H9 (cell line): ENCODE measurements at regions not wholly inside any gene's neighbourhood (a gene's known extent, or its start where the extent isn't known, plus 50 kb on each side); places are given as distances from the start of the nearest gene placed in this dataset.

Experiments used
- DNase-seq: peaks from one replicate; pipeline ENCODE4 v3.0.0-alpha.2; 2017
- H2AFZ ChIP-seq: one replicate; pipeline ENCODE4 v1.6.1; 2013; ENCODE audit warnings: mild to moderate bottlenecking, low read length, control low read depth, moderate library complexity
- H2AK5ac ChIP-seq: 2 replicates; pipeline ENCODE4 v1.6.1; 2013; ENCODE audit warnings: low read length, control low read depth, mixed read lengths; ENCODE audit not compliant: insufficient read length
- H2BK120ac ChIP-seq: one replicate; pipeline ENCODE4 v1.6.1; 2013; ENCODE audit warnings: low read depth, mild to moderate bottlenecking, low read length, control low read depth, inconsistent platforms; ENCODE audit not compliant: poor library complexity, severe bottlenecking
- H2BK12ac ChIP-seq: 2 replicates; pipeline ENCODE4 v1.6.1; 2013; ENCODE audit warnings: low read length, control low read depth, mixed read lengths, low read depth; ENCODE audit not compliant: insufficient read length
- H2BK15ac ChIP-seq: 2 replicates; pipeline ENCODE4 v1.6.1; 2013; ENCODE audit warnings: low read depth, low read length, control low read depth
- H2BK20ac ChIP-seq: one replicate; pipeline ENCODE4 v1.6.1; 2013; ENCODE audit warnings: low read depth, mild to moderate bottlenecking, low read length, control low read depth, inconsistent platforms; ENCODE audit not compliant: poor library complexity, severe bottlenecking
- H2BK5ac ChIP-seq: 2 replicates; pipeline ENCODE4 v1.6.1; 2013; ENCODE audit warnings: low read length, control low read depth, mixed read lengths; ENCODE audit not compliant: insufficient read length
- H3K14ac ChIP-seq: 2 replicates; pipeline ENCODE4 v1.6.1; 2013; ENCODE audit warnings: low read length, control low read depth; ENCODE audit not compliant: insufficient read depth
- H3K18ac ChIP-seq: 2 replicates; pipeline ENCODE4 v1.6.1; 2013; ENCODE audit warnings: low read depth, mild to moderate bottlenecking, mixed read lengths, low read length, control low read depth; ENCODE audit not compliant: insufficient read length
- H3K23ac ChIP-seq: 2 replicates; pipeline ENCODE4 v1.6.1; 2013; ENCODE audit warnings: low read length, control low read depth, mixed read lengths, low read depth; ENCODE audit not compliant: insufficient read length
- H3K23me2 ChIP-seq: 2 replicates; pipeline ENCODE4 v1.6.1; 2013; ENCODE audit warnings: low read depth, mild to moderate bottlenecking, mixed read lengths, low read length, control low read depth; ENCODE audit not compliant: insufficient read length, poor library complexity, severe bottlenecking
- H3K27ac ChIP-seq: 2 replicates; pipeline ENCODE4 v1.5.1; 2013; ENCODE audit warnings: low read length, control low read depth, mixed read lengths, low read depth; ENCODE audit not compliant: insufficient read length
- H3K27me3 ChIP-seq: 2 replicates; pipeline ENCODE4 v1.6.1; 2013; ENCODE audit warnings: low read length, control low read depth, inconsistent platforms; ENCODE audit not compliant: insufficient read depth
- H3K4ac ChIP-seq: 2 replicates; pipeline ENCODE4 v1.6.1; 2013; ENCODE audit warnings: low read depth, mild to moderate bottlenecking, control low read depth, inconsistent platforms, low read length, moderate library complexity
- H3K4me1 ChIP-seq: 2 replicates; pipeline ENCODE4 v1.6.1; 2013; ENCODE audit warnings: low read length, control low read depth, inconsistent platforms; ENCODE audit not compliant: insufficient read depth
- H3K4me2 ChIP-seq: 2 replicates; pipeline ENCODE4 v1.6.1; 2013; ENCODE audit warnings: low read length, control low read depth, mixed read lengths; ENCODE audit not compliant: insufficient read length, insufficient read depth
- H3K56ac ChIP-seq: 2 replicates; pipeline ENCODE4 v1.6.1; 2013; ENCODE audit warnings: low read depth, mild to moderate bottlenecking, mixed read lengths, low read length, control low read depth; ENCODE audit not compliant: insufficient read length
- H3K79me1 ChIP-seq: 2 replicates; pipeline ENCODE4 v1.6.1; 2013; ENCODE audit warnings: low read depth, mild to moderate bottlenecking, moderate library complexity, low read length, control low read depth, inconsistent platforms; ENCODE audit not compliant: insufficient read depth, poor library complexity, severe bottlenecking
- H3K79me2 ChIP-seq: 2 replicates; pipeline ENCODE4 v1.6.1; 2013; ENCODE audit warnings: low read length, control low read depth, inconsistent platforms; ENCODE audit not compliant: insufficient read depth
- H3K9ac ChIP-seq: 2 replicates; pipeline ENCODE4 v1.6.1; 2013; ENCODE audit warnings: low read length, control low read depth, mixed read lengths; ENCODE audit not compliant: insufficient read length; ENCODE audit errors: extremely low read depth
- H3K9me3 ChIP-seq: one replicate; pipeline ENCODE4 v1.6.1; 2013; ENCODE audit warnings: low read depth, low read length, inconsistent platforms; ENCODE audit not compliant: control insufficient read depth
- H3T11ph ChIP-seq: one replicate; pipeline ENCODE4 v1.6.1; 2013; ENCODE audit warnings: mild to moderate bottlenecking, low read length, control low read depth, inconsistent platforms
- H4K20me1 ChIP-seq: one replicate; pipeline ENCODE4 v1.6.1; 2013; ENCODE audit not compliant: control insufficient read depth, insufficient read length, insufficient read depth
- H4K5ac ChIP-seq: 2 replicates; pipeline ENCODE4 v1.6.1; 2013; ENCODE audit warnings: low read depth, mild to moderate bottlenecking, mixed read lengths, low read length, control low read depth; ENCODE audit not compliant: insufficient read length
- H4K8ac ChIP-seq: replicated peaks from 2 replicates; pipeline ENCODE4 v1.6.1; 2013; ENCODE audit warnings: low read length, control low read depth, mixed read lengths, low read depth; ENCODE audit not compliant: insufficient read length
- H4K91ac ChIP-seq: 2 replicates; pipeline ENCODE4 v1.6.1; 2013; ENCODE audit warnings: low read depth, mild to moderate bottlenecking, moderate library complexity, mixed read lengths, low read length, control low read depth; ENCODE audit not compliant: insufficient read length
- H3K27ac Mint-ChIP-seq, 3 experiments: 2 replicates in 2 of 3; 3 replicates in 1 of 3; pipeline ENCODE4 v1.8.0; 2020 to 2021; ENCODE audit warnings: mixed read lengths in 3 of 3, mild to moderate bottlenecking in 1 of 3, moderate library complexity in 1 of 3
- H3K27me3 Mint-ChIP-seq: 2 replicates; pipeline ENCODE4 v1.8.0; 2021; ENCODE audit warnings: low read depth, mild to moderate bottlenecking, moderate library complexity, mixed read lengths
- H3K36me3 Mint-ChIP-seq, 3 experiments: 2 replicates in 2 of 3; 3 replicates in 1 of 3; pipeline ENCODE4 v1.8.0; 2020 to 2021; ENCODE audit warnings: low read depth in 3 of 3, mixed read lengths in 3 of 3; ENCODE audit not compliant: insufficient read depth in 1 of 3
- H3K4me1 Mint-ChIP-seq, 2 experiments: 2 replicates each; pipeline ENCODE4 v1.8.0; 2020; ENCODE audit warnings: mixed read lengths in 2 of 2
- H3K4me3 Mint-ChIP-seq, 2 experiments: 2 replicates in 1 of 2; 3 replicates in 1 of 2; pipeline ENCODE4 v1.8.0; 2020 to 2021; ENCODE audit warnings: mild to moderate bottlenecking in 2 of 2, mixed read lengths in 2 of 2, moderate library complexity in 1 of 2
- H3K9me3 Mint-ChIP-seq, 2 experiments: 2 replicates in 1 of 2; 3 replicates in 1 of 2; pipeline ENCODE4 v1.8.0; 2020; ENCODE audit warnings: mild to moderate bottlenecking in 2 of 2, mixed read lengths in 2 of 2, moderate library complexity in 1 of 2
- CTCF ChIP-seq: fragments of 200-600 bp; sonication (generic); conservative IDR thresholded peaks from 3 replicates; pipeline ENCODE4 v1.8.0; 2021; ENCODE audit warnings: antibody characterized with exemption, mild to moderate bottlenecking
- WGBS: extraction: QIAGEN DNeasy Blood & Tissue Kit; methylation state at CpG from one replicate; pipeline ENCODE4 v1.1.7; 2013; ENCODE audit warnings: missing lambda C conversion rate, low lambda C conversion rate, mixed read lengths; ENCODE audit not compliant: insufficient read length; ENCODE audit errors: extremely low coverage; 5-methylcytosine and 5-hydroxymethylcytosine counted together

- no peak overlapping the region for H3K56ac ChIP-seq
- no peak overlapping the region for H2BK120ac ChIP-seq
- no peak overlapping the region for H2BK5ac ChIP-seq
- no peak overlapping the region for H3K4ac ChIP-seq
- Mint-ChIP-seq H3K4me1 (peaks cover 0 to under 1% of the 10 kb centered on the region in 2 experiments; a peak in 2 of 4 replicates), H3K27me3 (no peaks in the 10 kb centered on the region), H3K27ac (no peak overlapping the region), H3K4me3 (no peak overlapping the region), H3K9me3 (no peaks in the 10 kb centered on the region), H3K36me3 (no peaks in the 10 kb centered on the region)
- no peak overlapping the region for H3K14ac ChIP-seq
- no peak for DNase-seq
- H3K9me3 ChIP-seq, result no peaks in the 10 kb centered on the region
- H3T11ph ChIP-seq, result no peak overlapping the region
- H3K4me1 ChIP-seq, result no peaks in the 10 kb centered on the region
- no peak overlapping the region for H2BK12ac ChIP-seq
- H4K20me1 ChIP-seq, result no peaks in the 10 kb centered on the region
- no peak overlapping the region for H2BK20ac ChIP-seq
- no peak overlapping the region for H2AK5ac ChIP-seq
- no peak for TF ChIP-seq CTCF
- no peak overlapping the region for H4K91ac ChIP-seq
- no peak overlapping the region for H4K5ac ChIP-seq
- no peaks in the 10 kb centered on the region for H3K27me3 ChIP-seq
- no peaks in the 10 kb centered on the region for H3K23me2 ChIP-seq
- H2BK15ac ChIP-seq, result no peak overlapping the region
- H3K23ac ChIP-seq, result no peak overlapping the region
- H3K4me2 ChIP-seq, result no peak overlapping the region
- no peak overlapping the region for H2AFZ ChIP-seq
- H3K79me1 ChIP-seq, result no peaks in the 10 kb centered on the region
- H3K18ac ChIP-seq, result no peak overlapping the region
- H3K27ac ChIP-seq, result no peak overlapping the region
- no peaks in the 10 kb centered on the region for H3K79me2 ChIP-seq
- H3K9ac ChIP-seq, result no peak overlapping the region
- WGBS, result no CpG with 5 or more reads among the region's 2 CpGs
- H4K8ac ChIP-seq, result no peak overlapping the region
Measured at GRCh38 chr4:178311997-178312396, 869.8 kb upstream of the AGA start.
